GM12864 (cell line): ENCODE measurements at regions not wholly inside any gene's neighbourhood (a gene's known extent, or its start where the extent isn't known, plus 50 kb on each side); places are given as distances from the start of the nearest gene placed in this dataset.
"Not testable (repeated sequence)": the region's sequence is repeated elsewhere in the genome, so short reads cannot be mapped to it uniquely, and the experiment has no call there.

ENCODE experiments used
- DNase-seq: peaks from one replicate; pipeline ENCODE4 v3.0.0-alpha.2; 2011; ENCODE audit warnings: low read depth
- H3K4me3 ChIP-seq: 2 replicates; pipeline ENCODE4 v1.5.1; 2011; ENCODE audit warnings: mild to moderate bottlenecking, low read depth, low read length, control low read depth
- CTCF ChIP-seq: IDR thresholded peaks from 2 replicates; pipeline ENCODE4 v1.5.1; 2011; ENCODE audit warnings: low read depth, mild to moderate bottlenecking, moderate library complexity, low read length, control low read depth, inconsistent platforms; ENCODE audit errors: missing control alignments

GRCh38 chr9:138174954-138175353, 297.4 kb downstream of the CACNA1B start:
- not testable (repeated sequence) for H3K4me3 ChIP-seq, DNase-seq

- H3K4me3 ChIP-seq, DNase-seq: not testable (repeated sequence)
These were observed 297.8 kb downstream of the CACNA1B start for GRCh38 chr9:138175354-138175753.

GRCh38 chr9:138177091-138177490, 299.5 kb downstream of the CACNA1B start:
- not testable (repeated sequence) for DNase-seq, H3K4me3 ChIP-seq

- not testable (repeated sequence) for DNase-seq, H3K4me3 ChIP-seq
- peak; percentile 19 for TF ChIP-seq CTCF
These were observed 301.4 kb downstream of the CACNA1B start for GRCh38 chr9:138179003-138179402.

DNA sequence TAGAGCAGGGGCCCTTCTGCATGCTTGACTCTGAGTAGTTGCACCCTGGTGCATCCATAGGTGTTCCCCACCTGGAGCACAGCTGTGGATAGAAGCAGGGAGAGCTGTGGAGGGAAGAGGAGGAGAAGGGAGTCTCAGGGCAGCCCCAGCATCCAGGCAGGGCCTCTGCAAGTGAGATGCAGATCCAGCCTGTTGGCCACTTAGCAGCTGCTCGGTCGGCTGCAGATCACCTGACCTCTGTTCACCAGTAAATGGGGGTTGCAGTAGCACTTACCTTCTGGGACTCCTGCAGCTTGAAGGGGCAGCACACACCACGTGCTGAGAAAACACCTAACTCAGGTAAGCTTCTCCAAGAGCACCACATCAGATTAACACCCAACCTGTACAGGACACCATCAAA, 302.1 kb downstream of the CACNA1B start:
- DNase-seq, H3K4me3 ChIP-seq: not testable (repeated sequence)

DNA sequence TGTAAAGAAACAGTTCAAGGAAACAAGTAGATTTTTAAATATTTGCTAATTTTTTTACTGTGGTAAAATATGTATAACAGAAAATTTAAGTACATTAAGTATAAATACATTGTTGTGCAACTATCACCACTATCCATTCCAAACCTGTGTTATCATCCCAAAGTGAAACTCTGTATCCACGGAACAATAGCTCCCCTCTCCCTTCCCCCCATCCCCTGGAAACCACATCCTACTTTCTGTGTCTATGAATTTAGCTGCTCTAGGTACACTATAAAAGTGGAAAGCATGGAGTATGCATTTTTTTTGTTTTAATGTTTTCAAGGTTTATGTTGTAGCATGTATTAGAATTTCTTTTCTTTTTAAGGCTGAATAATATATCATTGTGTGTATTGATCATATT, 304.4 kb downstream of the CACNA1B start:
- DNase-seq, H3K4me3 ChIP-seq: not testable (repeated sequence)

DNA sequence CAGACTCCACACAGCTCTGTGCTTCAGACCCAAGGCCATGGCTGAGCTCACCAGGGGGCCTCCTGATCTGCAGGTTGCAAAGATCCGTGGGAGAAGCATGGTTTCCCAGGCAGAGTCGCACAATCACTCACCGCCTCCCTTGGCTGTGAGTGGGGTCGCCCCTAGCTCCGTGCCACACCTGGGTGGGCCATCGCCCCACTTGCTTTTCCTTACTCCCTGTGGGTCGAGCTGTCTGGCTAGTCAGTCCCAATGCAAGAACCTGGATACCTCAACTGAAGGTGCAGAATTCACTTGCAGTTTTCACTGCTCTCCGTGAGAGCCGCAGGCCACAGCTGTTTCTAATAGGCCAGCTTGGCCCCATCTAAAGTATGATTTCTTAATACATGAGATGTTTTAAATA, 319.6 kb downstream of the CACNA1B start:
- not testable (repeated sequence) for H3K4me3 ChIP-seq, DNase-seq

GRCh38 chr9:138198963-138199362, 321.4 kb downstream of the CACNA1B start:
- H3K4me3 ChIP-seq, DNase-seq: not testable (repeated sequence)

- not testable (repeated sequence) for H3K4me3 ChIP-seq, DNase-seq
These were observed 322.3 kb downstream of the CACNA1B start for GRCh38 chr9:138199917-138200316.

GRCh38 chr9:138200481-138201142, 323.0 kb downstream of the CACNA1B start:
- not testable (repeated sequence) for H3K4me3 ChIP-seq, DNase-seq

GRCh38 chr9:138201167-138201889, 323.7 kb downstream of the CACNA1B start:
- not testable (repeated sequence) for DNase-seq, H3K4me3 ChIP-seq

- not testable (repeated sequence) for DNase-seq, H3K4me3 ChIP-seq
These were observed 324.5 kb downstream of the CACNA1B start for GRCh38 chr9:138202043-138202442.

DNA sequence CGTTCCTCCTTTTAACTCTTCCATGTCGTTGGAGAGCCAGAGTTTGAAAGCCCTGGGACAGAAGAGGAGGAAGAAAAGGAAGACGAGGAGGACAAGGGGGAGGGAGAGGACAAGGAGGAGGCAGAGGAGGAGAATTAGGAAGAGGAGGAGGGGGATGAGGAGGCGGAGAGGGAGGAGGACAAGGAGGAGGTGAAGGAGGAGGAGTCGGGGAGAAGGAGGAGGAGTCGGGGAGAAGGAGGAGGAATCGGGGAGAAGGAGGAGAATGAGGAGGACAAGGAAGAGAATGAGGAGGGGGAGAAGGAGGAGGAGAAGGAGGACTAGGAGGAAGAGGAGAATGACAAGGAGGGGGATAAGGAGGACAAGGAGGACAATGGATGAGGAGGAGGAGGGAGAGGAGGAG, 325.7 kb downstream of the CACNA1B start:
- not testable (repeated sequence) for H3K4me3 ChIP-seq, DNase-seq

GRCh38 chr9:138203872-138204271, 326.3 kb downstream of the CACNA1B start:
- DNase-seq, H3K4me3 ChIP-seq: not testable (repeated sequence)

DNA sequence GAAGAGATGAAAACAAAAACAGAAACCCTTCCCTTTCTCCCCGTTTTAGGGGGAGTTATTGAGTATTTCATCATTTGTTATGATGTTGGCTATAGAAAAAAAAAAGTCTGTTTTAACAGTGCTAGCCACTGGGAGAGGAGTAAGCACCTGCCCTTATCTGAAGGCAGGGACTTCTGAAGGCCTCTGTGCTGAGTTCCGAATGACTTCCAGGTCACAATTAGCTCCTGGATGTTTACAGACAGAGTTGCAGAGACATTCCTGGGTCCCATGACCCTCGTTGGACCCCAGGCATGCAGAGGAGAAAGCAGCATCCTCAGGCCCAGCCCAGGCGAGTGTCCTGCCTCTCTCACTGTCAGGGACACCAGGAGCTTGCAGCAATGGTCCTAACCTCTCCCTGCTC, 328.5 kb downstream of the CACNA1B start:
- not testable (repeated sequence) for H3K4me3 ChIP-seq, DNase-seq

DNA sequence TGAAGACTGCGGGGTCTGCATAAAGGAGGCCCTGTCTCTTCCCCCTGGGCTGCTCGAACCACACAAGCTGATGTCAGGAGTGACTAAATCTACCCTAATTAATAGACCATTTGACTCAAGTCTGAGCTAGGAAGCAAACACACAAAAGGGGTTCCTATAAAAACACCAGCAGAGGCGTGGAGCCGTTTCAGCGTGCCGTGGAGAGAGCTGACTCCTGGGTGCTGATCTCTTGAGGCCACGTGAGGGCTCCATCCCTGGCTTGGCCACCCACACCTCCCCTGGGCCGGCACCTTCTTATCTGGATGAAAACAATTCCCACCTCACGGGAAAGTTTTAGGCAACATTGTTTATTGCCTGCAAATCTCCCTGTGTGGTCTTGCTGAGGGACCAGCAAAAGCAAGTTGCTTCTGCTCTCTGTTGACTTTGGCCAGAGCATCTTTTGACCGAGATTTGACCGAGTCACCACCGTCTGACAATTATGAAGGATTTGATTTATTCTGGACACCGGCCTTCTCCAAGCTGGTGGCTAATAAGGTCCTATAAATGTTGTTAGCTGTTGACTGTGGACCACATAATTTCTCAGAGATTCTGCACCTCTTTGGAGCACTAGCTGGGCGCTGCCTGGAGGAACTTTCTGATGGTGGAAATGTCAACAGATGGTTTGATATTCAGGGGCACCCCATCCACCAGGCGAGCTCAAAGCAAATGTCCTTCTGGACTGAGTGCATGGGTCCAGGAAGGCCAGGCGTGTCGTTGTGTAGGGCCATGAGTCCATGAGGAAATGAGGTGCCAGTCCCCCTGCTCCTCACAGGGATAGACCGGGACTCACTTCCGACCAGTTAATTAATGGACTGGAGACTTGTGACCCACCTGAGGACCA, 330.0 kb downstream of the CACNA1B start:
- not testable (repeated sequence) for H3K4me3 ChIP-seq, DNase-seq

GRCh38 chr9:138209071-138209644, 331.6 kb downstream of the CACNA1B start:
- not testable (repeated sequence) for H3K4me3 ChIP-seq, DNase-seq
